Coronary artery (tissue), 2 donors: ENCODE measurements at regions not wholly inside any gene's neighbourhood (a gene's known extent, or its start where the extent isn't known, plus 50 kb on each side); places are given as distances from the start of the nearest gene placed in this dataset.

Source experiments
- DNase-seq: peaks from one replicate; pipeline ENCODE4 v3.0.0-alpha.2; 2017; ENCODE audit warnings: low spot score
- H3K27ac ChIP-seq, 2 donors: fragments of 200-600 bp; sonication (generic); one replicate each; pipeline ENCODE4 v1.5.1; 2016 to 2019
- H3K4me3 ChIP-seq: fragments of 200-600 bp; sonication (generic); 2 replicates; pipeline ENCODE4 v1.5.1; 2016; ENCODE audit warnings: mild to moderate bottlenecking, moderate library complexity
- CTCF ChIP-seq: fragments of 200-600 bp; sonication (generic); IDR thresholded peaks from one replicate; pipeline ENCODE4 v1.5.1; 2019; ENCODE audit warnings: antibody characterized with exemption

GRCh38 chr6:165890404-165890735 is 227.3 kb upstream of the PDE10A start:
- no peak overlapping the region for H3K27ac ChIP-seq
- no peak for DNase-seq
- H3K4me3 ChIP-seq, result no peak overlapping the region
- no peak for TF ChIP-seq CTCF

- H3K27ac ChIP-seq, result no peak overlapping the region
- DNase-seq, result no peak
- H3K4me3 ChIP-seq, result no peak overlapping the region
- TF ChIP-seq CTCF, result no peak
These were observed 226.8 kb upstream of the PDE10A start for GRCh38 chr6:165889636-165890403.

- peak; percentile 53 for DNase-seq
- H3K4me3 ChIP-seq, result no peak overlapping the region
- H3K27ac ChIP-seq, result no peak overlapping the region
- TF ChIP-seq CTCF, result no peak
These were observed 223.1 kb upstream of the PDE10A start for GRCh38 chr6:165886169-165886568.

GRCh38 chr6:165884813-165885765 is 222.0 kb upstream of the PDE10A start:
- H3K27ac ChIP-seq, result no peak overlapping the region
- TF ChIP-seq CTCF, result peak; percentile 84
- no peak overlapping the region for H3K4me3 ChIP-seq
- DNase-seq, result peak; percentile 76

GRCh38 chr6:165883851-165884640 is 221.0 kb upstream of the PDE10A start:
- H3K27ac ChIP-seq, result no peak overlapping the region
- DNase-seq, result peak; percentile 14

GRCh38 chr6:165881806-165882205 is 218.8 kb upstream of the PDE10A start:
- no peak for TF ChIP-seq CTCF
- H3K4me3 ChIP-seq, result no peak overlapping the region
- no peak overlapping the region for H3K27ac ChIP-seq
- no peak for DNase-seq

More at GRCh38 chr6:165883851-165884640, 221.0 kb upstream of the PDE10A start:
- no peak for TF ChIP-seq CTCF
- no peak overlapping the region for H3K4me3 ChIP-seq
